ENCODE measurements at regions not wholly inside any gene's neighbourhood (a gene's known extent, or its start where the extent isn't known, plus 50 kb on each side); places are given as distances from the start of the nearest gene placed in this dataset.
"Not testable (repeated sequence)": the region's sequence is repeated elsewhere in the genome, so short reads cannot be mapped to it uniquely, and the experiment has no call there.

DNA sequence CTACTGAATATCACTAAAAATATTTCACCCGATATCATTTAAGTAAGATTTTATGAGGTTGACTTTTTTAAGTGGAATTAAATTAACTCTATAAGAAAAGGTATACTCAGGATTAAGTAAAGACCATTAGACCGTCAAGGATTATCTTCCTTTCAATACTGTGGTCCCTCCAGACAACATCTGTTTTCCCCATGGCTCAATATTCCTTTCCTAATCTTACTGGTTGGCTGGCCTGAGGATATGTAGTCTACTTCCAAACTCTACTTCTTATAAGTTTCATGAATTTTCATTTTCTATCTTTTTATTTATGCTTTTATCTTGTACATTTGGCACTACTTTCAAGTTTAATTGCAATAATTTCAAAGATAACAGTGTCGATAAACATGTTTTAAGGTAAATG lies 725.4 kb downstream of the PCDH7 start:
- no peak for DNase-seq
- TF ChIP-seq POLR2A (IDR thresholded peaks at IDR 0.05; ENCODE audit: low read length) (no peak), GATA1 (IDR thresholded peaks at IDR 0.05; ENCODE audit: low read depth, low read length) (no peak)

DNA sequence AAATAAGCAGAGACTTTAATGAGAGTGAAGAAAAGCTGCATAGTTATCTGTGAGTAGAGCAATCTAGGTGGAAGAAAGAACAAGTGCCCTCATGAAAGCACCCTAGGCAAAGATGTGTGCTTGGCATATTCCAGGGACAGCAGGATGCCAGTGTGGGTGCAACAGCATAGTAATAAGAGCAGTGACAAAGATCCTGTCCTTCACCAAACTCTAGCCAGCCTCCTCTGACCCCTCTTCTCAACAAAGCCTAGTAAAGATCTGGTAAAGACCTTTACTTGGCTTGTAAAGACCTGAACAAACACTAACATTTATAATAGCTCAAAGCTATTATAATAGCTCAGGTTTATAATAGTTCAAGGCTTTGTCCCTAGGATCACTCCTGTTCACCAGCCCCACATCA lies 735.4 kb downstream of the PCDH7 start:
- no peak for DNase-seq
- TF ChIP-seq GATA1 (IDR thresholded peaks at IDR 0.05; ENCODE audit: low read depth, low read length): no peak

DNA sequence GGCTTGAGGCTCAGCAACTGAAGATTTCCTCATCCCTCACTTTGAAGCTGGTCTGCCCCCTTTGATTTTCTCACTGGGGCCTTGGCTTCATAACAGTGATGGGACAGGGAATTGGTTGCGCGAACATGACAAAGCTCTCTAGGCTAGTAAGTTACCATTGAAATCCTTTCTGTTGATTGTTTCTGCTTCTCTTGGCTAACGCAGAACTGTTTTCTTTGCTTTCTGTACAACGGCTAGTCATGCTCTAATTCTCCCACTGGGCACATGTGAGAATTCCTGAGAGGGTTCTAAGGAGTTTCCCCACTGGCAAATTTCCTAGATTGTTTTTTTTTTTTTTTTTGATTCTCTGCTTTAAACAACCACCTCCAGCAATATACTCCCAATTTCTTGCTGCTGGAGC lies 738.6 kb downstream of the PCDH7 start:
- no peak for DNase-seq
- no peak for TF ChIP-seq POLR2A (IDR thresholded peaks at IDR 0.05; ENCODE audit: low read length)
- TF ChIP-seq GATA1 (IDR thresholded peaks at IDR 0.05; ENCODE audit: low read depth, low read length): no peak

DNA sequence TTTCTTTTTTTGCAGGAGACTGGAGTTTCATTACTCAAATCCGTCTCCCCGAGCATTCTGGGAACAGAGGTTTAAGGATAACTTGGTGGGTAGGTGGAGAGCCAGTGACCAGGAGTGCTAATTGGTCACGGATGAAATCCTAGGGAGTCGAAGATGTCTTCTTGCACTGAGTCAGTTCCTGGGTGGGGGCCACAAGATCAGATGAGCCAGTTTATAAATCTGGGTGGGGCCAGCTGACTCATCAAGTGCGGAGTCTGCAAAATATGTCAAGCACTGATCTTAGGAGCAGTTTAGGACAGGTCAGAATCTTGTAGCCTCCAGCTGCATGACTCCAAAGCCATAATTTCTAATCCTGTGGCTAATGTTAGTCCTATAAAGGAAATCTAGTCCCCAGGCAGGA lies 741.3 kb downstream of the PCDH7 start:
- peak in 1 of 2 experiments; percentile 2 for DNase-seq
- TF ChIP-seq POLR2A (IDR thresholded peaks at IDR 0.05; ENCODE audit: low read length): no peak
- no peak for TF ChIP-seq GATA1 (IDR thresholded peaks at IDR 0.05; ENCODE audit: low read depth, low read length)

GRCh38 chr4:31467781-31468180 lies 747.6 kb downstream of the PCDH7 start:
- TF ChIP-seq GATA1 (IDR thresholded peaks at IDR 0.05; ENCODE audit: low read depth, low read length) (no peak), POLR2A (IDR thresholded peaks at IDR 0.05; ENCODE audit: low read length) (no peak)
- DNase-seq: no peak

GRCh38 chr4:31474221-31474620 lies 754.1 kb downstream of the PCDH7 start:
- TF ChIP-seq GATA1 (IDR thresholded peaks at IDR 0.05; ENCODE audit: low read depth, low read length): no peak
- TF ChIP-seq POLR2A (IDR thresholded peaks at IDR 0.05; ENCODE audit: low read length): no peak
- no peak for DNase-seq

- no peak for DNase-seq
- TF ChIP-seq GATA1 (IDR thresholded peaks at IDR 0.05; ENCODE audit: low read depth, low read length) (no peak), POLR2A (IDR thresholded peaks at IDR 0.05; ENCODE audit: low read length) (no peak)
Observed at GRCh38 chr4:31482691-31483090, 762.5 kb downstream of the PCDH7 start.

GRCh38 chr4:31499216-31499615 lies 779.0 kb downstream of the PCDH7 start:
- DNase-seq: not testable (repeated sequence)

- DNase-seq: no peak
- TF ChIP-seq GATA1 (IDR thresholded peaks at IDR 0.05; ENCODE audit: low read depth, low read length): no peak
- TF ChIP-seq POLR2A (IDR thresholded peaks at IDR 0.05; ENCODE audit: low read length): no peak
Observed at GRCh38 chr4:31516520-31516919, 796.4 kb downstream of the PCDH7 start.

- TF ChIP-seq GATA1 (IDR thresholded peaks at IDR 0.05; ENCODE audit: low read depth, low read length) (no peak), POLR2A (IDR thresholded peaks at IDR 0.05; ENCODE audit: low read length) (no peak)
- no peak for DNase-seq
Observed at GRCh38 chr4:31518796-31519250, 798.7 kb downstream of the PCDH7 start.

GRCh38 chr4:31530555-31530954 lies 810.4 kb downstream of the PCDH7 start:
- TF ChIP-seq GATA1 (IDR thresholded peaks at IDR 0.05; ENCODE audit: low read depth, low read length): no peak
- TF ChIP-seq POLR2A (IDR thresholded peaks at IDR 0.05; ENCODE audit: low read length): no peak
- DNase-seq: no peak

GRCh38 chr4:31538877-31539276 lies 818.7 kb downstream of the PCDH7 start:
- DNase-seq: no peak
- TF ChIP-seq GATA1 (IDR thresholded peaks at IDR 0.05; ENCODE audit: low read depth, low read length) (no peak), POLR2A (IDR thresholded peaks at IDR 0.05; ENCODE audit: low read length) (no peak)

- TF ChIP-seq GATA1 (IDR thresholded peaks at IDR 0.05; ENCODE audit: low read depth, low read length): no peak
- DNase-seq: no peak
Observed at GRCh38 chr4:31539284-31540069, 819.3 kb downstream of the PCDH7 start.

DNA sequence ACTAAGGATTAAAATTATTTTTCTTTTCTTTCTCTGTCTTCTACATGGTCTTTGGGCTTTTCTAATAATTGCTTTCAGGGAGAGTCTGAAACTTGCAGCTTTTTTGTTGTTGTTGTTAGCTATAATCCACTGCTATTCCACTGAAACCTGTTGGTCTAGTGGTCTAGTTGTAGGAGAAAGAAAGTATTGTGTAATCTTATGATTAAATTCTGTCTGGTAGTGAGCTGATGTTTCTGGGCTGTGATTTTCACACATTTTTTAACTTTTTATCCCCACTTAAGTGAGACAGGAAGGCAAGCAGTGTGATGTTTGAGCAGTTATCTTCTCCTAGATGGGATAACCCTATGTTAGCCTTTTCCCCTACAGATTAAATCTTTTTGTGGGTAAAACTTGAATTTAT lies 825.2 kb downstream of the PCDH7 start:
- no peak for TF ChIP-seq POLR2A (IDR thresholded peaks at IDR 0.05; ENCODE audit: low read length)
- no peak for TF ChIP-seq GATA1 (IDR thresholded peaks at IDR 0.05; ENCODE audit: low read depth, low read length)

GRCh38 chr4:31545755-31546154 lies 825.6 kb downstream of the PCDH7 start:
- no peak for DNase-seq
- TF ChIP-seq GATA1 (IDR thresholded peaks at IDR 0.05; ENCODE audit: low read depth, low read length) (no peak), POLR2A (IDR thresholded peaks at IDR 0.05; ENCODE audit: low read length) (no peak)

More for the DNA sequence above, 825.2 kb downstream of the PCDH7 start:
- DNase-seq: no peak

- TF ChIP-seq GATA1 (IDR thresholded peaks at IDR 0.05; ENCODE audit: low read depth, low read length): no peak
- no peak for DNase-seq
Observed at GRCh38 chr4:31548021-31548420, 827.9 kb downstream of the PCDH7 start.
